HEK293T (cell line): ENCODE measurements at regions not wholly inside any gene's neighbourhood (a gene's known extent, or its start where the extent isn't known, plus 50 kb on each side); places are given as distances from the start of the nearest gene placed in this dataset.

Experiments
- CTCF ChIA-PET: fragments of 350-600 bp; formaldehyde crosslinking; extraction: SDS; loops from one replicate; lab custom pipeline; 2021; ENCODE audit warnings: antibody characterized with exemption, inconsistent platforms; lab: Yijun Ruan, JAX
- POLR2A ChIA-PET: fragments of 350-600 bp; formaldehyde crosslinking; extraction: SDS; loops from one replicate; lab custom pipeline; 2020; ENCODE audit warnings: antibody characterized with exemption, inconsistent platforms; lab: Yijun Ruan, JAX
- DNase-seq: peaks from one replicate; pipeline ENCODE4 v3.0.0; 2012; ENCODE audit warnings: mixed read lengths; ENCODE audit errors: extremely low spot score
- ARNT ChIP-seq: fragments of 450-650 bp; IDR thresholded peaks from 2 replicates; pipeline ENCODE4 v1.6.1; 2017; ENCODE audit warnings: mild to moderate bottlenecking
- BHLHE40 ChIP-seq: fragments of 450-650 bp; IDR thresholded peaks from 2 replicates; pipeline ENCODE4 v1.6.1; 2016; ENCODE audit warnings: mild to moderate bottlenecking, moderate library complexity, borderline replicate concordance
- CTBP1 ChIP-seq: fragments of 450-650 bp; IDR thresholded peaks from 2 replicates; pipeline ENCODE4 v1.6.1; 2016; ENCODE audit warnings: borderline replicate concordance
- ELF4 ChIP-seq: fragments of 450-650 bp; IDR thresholded peaks from 2 replicates; pipeline ENCODE4 v1.6.1; 2017; ENCODE audit warnings: antibody characterized with exemption
- FOXA1 ChIP-seq: fragments of 450-650 bp; IDR thresholded peaks from 2 replicates; pipeline ENCODE4 v1.6.1; 2016; ENCODE audit warnings: mild to moderate bottlenecking
- FOXK2 ChIP-seq: fragments of 450-650 bp; IDR thresholded peaks from 2 replicates; pipeline ENCODE4 v1.6.1; 2016; ENCODE audit warnings: mild to moderate bottlenecking
- FOXM1 ChIP-seq: fragments of 450-650 bp; IDR thresholded peaks from 2 replicates; pipeline ENCODE4 v1.6.1; 2017; ENCODE audit warnings: mild to moderate bottlenecking, borderline replicate concordance
- HDGF ChIP-seq: fragments of 450-650 bp; IDR thresholded peaks from 2 replicates; pipeline ENCODE4 v1.6.1; 2017; ENCODE audit warnings: antibody characterized with exemption, borderline replicate concordance
- L3MBTL2 ChIP-seq: fragments of 450-650 bp; conservative IDR thresholded peaks from 2 replicates; pipeline ENCODE4 v1.6.1; 2016; ENCODE audit warnings: mild to moderate bottlenecking
- LEF1 ChIP-seq: fragments of 450-650 bp; IDR thresholded peaks from 2 replicates; pipeline ENCODE4 v1.6.1; 2017; ENCODE audit warnings: mild to moderate bottlenecking, borderline replicate concordance
- NFRKB ChIP-seq: fragments of 450-650 bp; IDR thresholded peaks from 2 replicates; pipeline ENCODE4 v1.6.1; 2016; ENCODE audit warnings: mild to moderate bottlenecking, moderate library complexity
- PKNOX1 ChIP-seq: fragments of 450-650 bp; IDR thresholded peaks from 2 replicates; pipeline ENCODE4 v1.6.1; 2016
- SP1 ChIP-seq: fragments of 450-650 bp; IDR thresholded peaks from 2 replicates; pipeline ENCODE4 v1.6.1; 2017
- SUZ12 ChIP-seq: fragments of 450-650 bp; IDR thresholded peaks from 2 replicates; pipeline ENCODE4 v1.6.1; 2016; ENCODE audit warnings: mild to moderate bottlenecking
- TARDBP ChIP-seq: fragments of 450-650 bp; IDR thresholded peaks from 2 replicates; pipeline ENCODE4 v1.6.1; 2016
- ZNF384 ChIP-seq: fragments of 450-650 bp; IDR thresholded peaks from 2 replicates; pipeline ENCODE4 v1.6.1; 2016

GRCh38 chr20:24755411-24755922 lies 193.6 kb upstream of the CST7 start:
- TF ChIP-seq BHLHE40, result no peak
- TF ChIP-seq CTBP1, result no peak
- no peak for TF ChIP-seq ELF4
- TF ChIP-seq FOXK2, result no peak
- TF ChIP-seq LEF1, result no peak
- TF ChIP-seq FOXM1, result no peak
- no peak for TF ChIP-seq TARDBP
- no peak for TF ChIP-seq NFRKB
- no peak for TF ChIP-seq L3MBTL2
- no peak for TF ChIP-seq SUZ12
- TF ChIP-seq ZNF384, result no peak
- TF ChIP-seq HDGF, result no peak
- no peak for TF ChIP-seq PKNOX1
- no peak for TF ChIP-seq SP1
- TF ChIP-seq ARNT, result no peak
- no peak for TF ChIP-seq FOXA1
- CTCF ChIA-PET, result no interaction called here
- DNase-seq, result no peak
- POLR2A ChIA-PET, result no interaction called here

- no peak for DNase-seq
- CTCF ChIA-PET, result no interaction called here
- POLR2A ChIA-PET, result no interaction called here
- TF ChIP-seq FOXA1 (no peak), SP1 (no peak), HDGF (no peak), SUZ12 (no peak), BHLHE40 (no peak), PKNOX1 (no peak), TARDBP (no peak), NFRKB (no peak), ARNT (no peak), ZNF384 (no peak), L3MBTL2 (no peak), CTBP1 (no peak), LEF1 (no peak), ELF4 (no peak), FOXM1 (no peak), FOXK2 (no peak)
Observed at GRCh38 chr20:24756292-24757025, 192.6 kb upstream of the CST7 start.

- ChIA-PET CTCF (no interaction called here), POLR2A (no interaction called here)
- DNase-seq, result no peak
- TF ChIP-seq SP1 (no peak), ELF4 (no peak), L3MBTL2 (no peak), FOXM1 (no peak)
Observed at GRCh38 chr20:24761220-24762065, 187.6 kb upstream of the CST7 start.

GRCh38 chr20:24762371-24762770 lies 186.7 kb upstream of the CST7 start:
- ChIA-PET POLR2A (no interaction called here), CTCF (no interaction called here)
- TF ChIP-seq ELF4, result no peak
- no peak for DNase-seq

- no peak for DNase-seq
- POLR2A ChIA-PET, result no interaction called here
- CTCF ChIA-PET, result interaction anchor here (0.7 kb wide), 1 partner anchor 17 kb away, joined by 3 read pairs; no protein-coding TSS in a partner anchor
- TF ChIP-seq PKNOX1 (no peak), ZNF384 (no peak), ARNT (no peak)
Observed at GRCh38 chr20:24762791-24763350, 186.2 kb upstream of the CST7 start.

- POLR2A ChIA-PET, result no interaction called here
- no peak for DNase-seq
- TF ChIP-seq FOXK2 (no peak), HDGF (no peak), ELF4 (no peak), TARDBP (no peak), SP1 (no peak)
- CTCF ChIA-PET, result interaction anchor here (0.7 kb wide), 1 partner anchor 17 kb away, joined by 3 read pairs; no protein-coding TSS in a partner anchor
Observed at GRCh38 chr20:24763386-24764026, 185.6 kb upstream of the CST7 start.
